ENCODE measurements at regions not wholly inside any gene's neighbourhood (a gene's known extent, or its start where the extent isn't known, plus 50 kb on each side); places are given as distances from the start of the nearest gene placed in this dataset.
"Not testable (repeated sequence)": the region's sequence is repeated elsewhere in the genome, so short reads cannot be mapped to it uniquely, and the experiment has no call there.

DNA sequence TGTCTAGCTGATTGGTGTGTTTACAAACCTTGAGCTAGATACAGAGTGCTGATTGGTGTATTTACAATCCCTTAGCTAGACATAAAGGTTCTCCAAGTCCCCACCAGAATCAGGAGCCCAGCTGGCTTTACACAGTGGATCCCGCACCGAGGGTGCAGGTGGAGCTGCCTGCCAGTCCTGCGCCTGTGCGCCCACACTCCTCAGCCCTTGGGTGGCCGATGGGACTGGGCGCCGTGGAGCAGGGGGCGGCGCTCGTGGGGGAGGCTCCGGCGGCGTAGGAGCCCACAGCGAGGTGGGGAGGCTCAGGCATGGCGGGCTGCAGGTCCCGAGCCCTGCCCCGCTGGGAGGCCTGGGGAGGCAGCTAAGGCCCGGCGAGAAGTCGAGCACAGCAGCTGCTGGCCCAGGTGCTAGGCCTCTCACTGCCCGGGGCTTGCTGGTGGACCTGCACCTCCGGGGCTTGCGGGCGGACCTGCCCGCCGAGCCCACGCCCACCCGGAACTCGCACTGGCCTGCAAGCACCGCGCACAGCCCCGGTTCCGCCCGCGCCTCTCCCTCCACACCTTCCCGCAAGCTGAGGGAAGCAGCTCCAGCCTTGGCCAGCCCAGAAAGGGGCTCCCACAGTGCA lies 51.0 kb upstream of the CDYL start:
- H3K27me3 ChIP-seq (ENCODE audit: insufficient read depth, low read length); H3K4me3 ChIP-seq (ENCODE audit: low read length); H3K36me3 ChIP-seq (ENCODE audit: insufficient read depth, low read depth, low read length); H3K9ac ChIP-seq (ENCODE audit: low read depth, low read length); H3K9me3 ChIP-seq (ENCODE audit: insufficient read depth, low read depth, low read length); H3K27ac ChIP-seq (ENCODE audit: low read length); H3K4me1 ChIP-seq (ENCODE audit: insufficient read depth, low read length): not testable (repeated sequence)

DNA sequence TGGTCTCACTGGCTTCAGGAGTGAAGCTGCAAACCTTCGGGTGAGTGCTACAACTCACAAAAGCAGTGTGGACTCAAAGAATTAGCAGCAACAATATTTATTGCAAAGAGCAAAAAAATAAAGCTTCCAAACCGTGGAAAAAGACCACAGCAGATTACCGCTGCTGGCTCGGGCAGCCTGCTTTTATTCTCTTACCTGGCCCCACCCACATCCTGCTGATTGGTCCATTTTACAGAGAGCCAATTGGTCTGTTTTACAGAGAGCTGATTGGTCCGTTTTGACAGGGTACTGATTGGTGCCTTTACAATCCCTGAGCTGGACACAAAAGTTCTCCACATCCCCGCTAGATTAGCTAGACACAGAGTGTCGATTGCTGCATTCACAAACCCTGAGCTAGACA lies 51.5 kb upstream of the CDYL start:
- not testable (repeated sequence) for H3K27me3 ChIP-seq (ENCODE audit: insufficient read depth, low read length); H3K27ac ChIP-seq (ENCODE audit: low read length); H3K9ac ChIP-seq (ENCODE audit: low read depth, low read length); H3K9me3 ChIP-seq (ENCODE audit: insufficient read depth, low read depth, low read length); H3K4me3 ChIP-seq (ENCODE audit: low read length); H3K36me3 ChIP-seq (ENCODE audit: insufficient read depth, low read depth, low read length)
- peaks cover 10% of the 10 kb centered on the region; the same call in 1 of the 2 replicates for H3K4me1 ChIP-seq (ENCODE audit: insufficient read depth, low read length)

DNA sequence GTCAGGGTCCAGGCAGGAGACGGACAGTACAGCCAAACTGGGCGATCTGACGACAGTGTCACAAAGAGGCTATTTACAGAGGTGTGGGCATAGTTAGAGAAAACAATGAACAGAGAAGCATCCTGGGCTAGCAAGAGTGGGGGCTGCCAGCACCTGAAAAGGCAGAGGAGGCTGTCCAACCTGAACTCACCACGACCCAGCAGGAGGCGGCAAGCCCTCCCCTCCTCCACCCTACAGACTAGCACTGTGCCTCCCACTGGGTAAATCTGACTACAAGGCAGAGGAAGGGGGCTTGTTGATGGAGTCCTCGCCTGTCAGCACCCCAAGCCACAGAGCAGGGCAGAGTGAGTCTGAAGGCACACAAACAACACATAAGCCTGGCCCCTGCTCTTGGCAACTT lies 52.8 kb upstream of the CDYL start:
- H3K36me3 ChIP-seq (ENCODE audit: insufficient read depth, low read depth, low read length) = no peaks in the 10 kb centered on the region
- H3K27me3 ChIP-seq (ENCODE audit: insufficient read depth, low read length) = no peaks in the 10 kb centered on the region
- H3K27ac ChIP-seq (ENCODE audit: low read length) = no peak overlapping the region
- no peak overlapping the region for H3K9ac ChIP-seq (ENCODE audit: low read depth, low read length)
- H3K4me1 ChIP-seq (ENCODE audit: insufficient read depth, low read length) = peaks cover 16% of the 10 kb centered on the region; the same call in 1 of the 2 replicates
- no peak overlapping the region for H3K4me3 ChIP-seq (ENCODE audit: low read length)
- no peaks in the 10 kb centered on the region for H3K9me3 ChIP-seq (ENCODE audit: insufficient read depth, low read depth, low read length)

DNA sequence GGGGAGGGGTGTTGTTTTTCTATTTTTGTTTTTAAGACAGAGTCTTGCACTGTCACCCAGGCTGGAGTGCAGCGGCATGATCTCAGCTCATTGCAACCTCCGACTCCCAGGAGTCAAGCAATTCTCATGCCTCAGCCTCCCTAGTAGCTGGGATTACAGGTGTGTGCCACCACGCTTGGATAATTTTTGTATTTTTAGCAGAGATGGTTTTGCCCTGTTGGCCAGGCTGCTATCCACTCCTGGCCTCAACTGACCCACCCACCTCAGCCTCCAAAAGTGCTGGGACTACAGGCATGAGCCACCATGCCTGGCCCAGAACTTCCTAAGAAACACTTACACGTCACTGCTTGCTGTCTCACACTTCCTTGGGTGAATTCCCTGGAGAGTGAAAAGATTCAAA lies 54.8 kb upstream of the CDYL start:
- not testable (repeated sequence) for H3K27me3 ChIP-seq (ENCODE audit: insufficient read depth, low read length); H3K9ac ChIP-seq (ENCODE audit: low read depth, low read length); H3K4me3 ChIP-seq (ENCODE audit: low read length); H3K27ac ChIP-seq (ENCODE audit: low read length); H3K36me3 ChIP-seq (ENCODE audit: insufficient read depth, low read depth, low read length); H3K9me3 ChIP-seq (ENCODE audit: insufficient read depth, low read depth, low read length)
- peaks cover 16% of the 10 kb centered on the region; the same call in 1 of the 2 replicates for H3K4me1 ChIP-seq (ENCODE audit: insufficient read depth, low read length)

DNA sequence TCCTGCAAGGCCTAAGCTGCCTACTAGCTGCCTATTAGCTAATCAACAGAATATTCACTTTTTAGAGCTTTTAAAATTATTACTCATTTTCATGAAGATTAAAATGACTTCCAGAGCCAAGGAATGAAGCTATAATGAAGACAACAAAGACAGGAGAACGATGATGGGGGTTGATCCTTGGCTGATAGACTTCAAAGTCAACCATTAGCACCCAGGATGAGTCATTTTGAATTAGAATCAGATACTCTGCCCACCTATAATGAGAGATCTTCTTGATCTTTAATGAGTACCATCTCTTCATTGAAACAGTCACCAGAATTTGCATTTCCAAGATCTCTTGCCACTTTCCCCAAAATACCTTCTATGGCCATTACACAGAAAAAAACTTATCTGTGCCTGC lies 56.7 kb upstream of the CDYL start:
- no peaks in the 10 kb centered on the region for H3K36me3 ChIP-seq (ENCODE audit: insufficient read depth, low read depth, low read length)
- H3K27ac ChIP-seq (ENCODE audit: low read length) = no peak overlapping the region
- no peaks in the 10 kb centered on the region for H3K27me3 ChIP-seq (ENCODE audit: insufficient read depth, low read length)
- no peak overlapping the region for H3K4me3 ChIP-seq (ENCODE audit: low read length)
- H3K9ac ChIP-seq (ENCODE audit: low read depth, low read length) = no peak overlapping the region
- H3K9me3 ChIP-seq (ENCODE audit: insufficient read depth, low read depth, low read length) = no peaks in the 10 kb centered on the region
- peaks cover 16% of the 10 kb centered on the region; the same call in 1 of the 2 replicates for H3K4me1 ChIP-seq (ENCODE audit: insufficient read depth, low read length)

DNA sequence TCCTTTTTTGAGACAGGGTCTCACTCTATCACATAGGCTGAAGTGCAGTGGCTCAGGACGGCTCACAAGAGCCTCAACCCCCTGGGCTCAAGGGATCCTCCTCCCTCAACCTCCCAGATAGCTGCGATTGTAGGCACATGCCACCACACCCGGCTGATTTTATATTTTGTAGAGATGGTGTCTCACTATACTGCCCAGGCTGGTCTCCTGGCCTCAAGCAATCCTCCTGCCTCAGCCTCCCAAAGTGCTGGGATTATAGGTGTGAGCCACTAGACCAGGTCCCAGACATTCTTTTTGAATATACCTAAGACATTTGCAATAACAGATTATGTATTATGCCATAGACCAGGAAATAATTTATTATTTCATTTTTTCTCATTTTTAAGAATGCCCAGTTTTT lies 58.3 kb upstream of the CDYL start:
- Histone ChIP-seq H3K4me3 (ENCODE audit: low read length) (no peak overlapping the region), H3K4me1 (ENCODE audit: insufficient read depth, low read length) (peaks cover 10% of the 10 kb centered on the region; the same call in 1 of the 2 replicates), H3K9ac (ENCODE audit: low read depth, low read length) (no peak overlapping the region), H3K9me3 (ENCODE audit: insufficient read depth, low read depth, low read length) (no peaks in the 10 kb centered on the region), H3K27me3 (ENCODE audit: insufficient read depth, low read length) (no peaks in the 10 kb centered on the region), H3K27ac (ENCODE audit: low read length) (no peak overlapping the region), H3K36me3 (ENCODE audit: insufficient read depth, low read depth, low read length) (no peaks in the 10 kb centered on the region)

DNA sequence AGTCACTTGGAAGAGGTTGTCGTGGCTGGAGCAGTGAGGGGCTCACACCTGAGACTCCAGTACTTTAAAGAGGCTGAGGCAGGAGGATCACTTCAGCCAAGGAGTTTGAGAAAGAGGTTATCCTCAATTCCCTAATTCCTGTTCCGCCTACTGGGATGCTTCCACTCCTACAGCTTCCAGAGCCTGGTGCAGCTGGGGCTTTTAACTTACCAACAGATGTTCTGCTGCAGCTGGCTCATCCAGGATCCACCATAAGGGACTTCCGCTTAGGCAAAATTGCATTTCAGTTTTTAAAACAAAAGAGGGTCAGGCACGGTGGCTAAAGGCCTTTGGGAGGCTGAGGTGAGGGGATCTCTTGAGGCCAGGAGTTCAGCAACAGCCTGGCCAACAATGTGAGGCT lies 59.1 kb upstream of the CDYL start:
- H3K4me3 ChIP-seq (ENCODE audit: low read length) = no peak overlapping the region
- no peaks in the 10 kb centered on the region for H3K9me3 ChIP-seq (ENCODE audit: insufficient read depth, low read depth, low read length)
- no peak overlapping the region for H3K9ac ChIP-seq (ENCODE audit: low read depth, low read length)
- no peaks in the 10 kb centered on the region for H3K27me3 ChIP-seq (ENCODE audit: insufficient read depth, low read length)
- no peaks in the 10 kb centered on the region for H3K36me3 ChIP-seq (ENCODE audit: insufficient read depth, low read depth, low read length)
- no peak overlapping the region for H3K27ac ChIP-seq (ENCODE audit: low read length)
- H3K4me1 ChIP-seq (ENCODE audit: insufficient read depth, low read length) = peaks cover 10% of the 10 kb centered on the region; the same call in 1 of the 2 replicates

DNA sequence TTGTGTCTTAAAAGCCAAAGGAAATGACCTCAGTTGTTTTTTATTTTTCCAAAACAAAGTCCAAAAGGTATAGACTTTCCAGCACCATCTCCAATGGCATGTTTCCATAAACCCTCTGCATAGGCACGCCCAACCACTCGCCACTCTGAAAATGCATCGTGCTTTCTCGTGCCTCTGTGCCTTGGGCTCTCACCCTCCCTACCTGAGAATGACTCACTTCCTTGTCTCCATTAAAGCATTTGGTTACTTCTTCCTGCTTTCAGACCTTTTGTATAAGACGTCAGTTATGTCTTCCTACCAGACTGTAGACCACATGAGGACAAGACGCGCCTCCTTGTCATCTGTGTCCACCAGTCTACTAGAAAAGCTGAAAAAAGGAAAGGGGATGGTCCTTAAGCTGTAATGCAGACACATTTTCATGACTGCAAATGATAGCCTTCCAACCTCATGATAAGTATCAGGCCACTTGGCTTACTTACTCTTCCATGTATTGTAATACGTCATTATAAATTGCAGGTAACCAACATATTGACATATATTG lies 61.2 kb upstream of the CDYL start:
- Histone ChIP-seq H3K4me1 (ENCODE audit: insufficient read depth, low read length) (peaks cover 9% of the 10 kb centered on the region; the same call in 1 of the 2 replicates), H3K36me3 (ENCODE audit: insufficient read depth, low read depth, low read length) (no peaks in the 10 kb centered on the region), H3K27me3 (ENCODE audit: insufficient read depth, low read length) (no peaks in the 10 kb centered on the region), H3K4me3 (ENCODE audit: low read length) (no peak overlapping the region), H3K9me3 (ENCODE audit: insufficient read depth, low read depth, low read length) (no peaks in the 10 kb centered on the region), H3K27ac (ENCODE audit: low read length) (no peak overlapping the region), H3K9ac (ENCODE audit: low read depth, low read length) (no peak overlapping the region)

DNA sequence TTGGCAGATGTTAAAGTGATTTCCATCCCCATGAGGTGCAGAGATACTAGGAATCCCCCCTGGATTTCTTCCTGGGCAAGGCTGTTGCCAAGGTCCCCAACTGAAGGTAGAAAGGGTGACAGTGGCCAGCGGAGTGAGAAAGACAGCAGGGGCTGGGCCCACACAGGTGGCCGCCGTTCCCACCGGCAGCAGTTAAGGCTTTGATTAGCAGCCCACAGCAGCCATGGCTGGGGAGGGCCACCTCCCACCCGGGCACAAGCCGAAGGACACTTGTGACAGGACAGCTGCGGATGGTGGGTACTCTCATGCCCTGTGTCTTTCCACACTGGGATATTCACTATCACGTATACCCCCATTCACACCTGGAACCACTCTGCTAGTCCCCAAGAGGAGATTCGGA lies 63.9 kb upstream of the CDYL start:
- Histone ChIP-seq H3K9me3 (ENCODE audit: insufficient read depth, low read depth, low read length) (no peaks in the 10 kb centered on the region), H3K4me3 (ENCODE audit: low read length) (no peak overlapping the region), H3K9ac (ENCODE audit: low read depth, low read length) (no peak overlapping the region), H3K27me3 (ENCODE audit: insufficient read depth, low read length) (no peaks in the 10 kb centered on the region), H3K36me3 (ENCODE audit: insufficient read depth, low read depth, low read length) (no peaks in the 10 kb centered on the region), H3K27ac (ENCODE audit: low read length) (no peak overlapping the region), H3K4me1 (ENCODE audit: insufficient read depth, low read length) (no peaks in the 10 kb centered on the region)

DNA sequence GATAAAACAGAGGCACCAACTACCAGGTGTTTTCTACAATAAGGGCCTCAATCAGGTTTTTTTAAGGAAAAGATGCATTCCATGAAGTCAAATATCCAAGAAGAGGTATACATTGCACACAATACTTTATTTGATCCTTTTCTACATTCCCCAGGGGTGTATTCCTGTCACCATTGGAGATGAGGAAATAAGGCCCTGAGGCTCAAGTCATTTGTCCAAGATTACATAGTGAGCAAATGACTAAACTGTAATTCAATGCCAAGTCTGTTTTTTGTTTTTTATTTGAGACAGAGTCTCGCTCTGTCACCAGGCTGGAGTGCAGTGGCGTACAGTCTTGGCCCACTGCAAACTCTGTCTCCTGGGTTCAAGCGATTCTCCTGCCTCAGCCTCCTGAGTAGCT lies 69.2 kb upstream of the CDYL start:
- no peak overlapping the region for H3K27ac ChIP-seq (ENCODE audit: low read length)
- no peaks in the 10 kb centered on the region for H3K9me3 ChIP-seq (ENCODE audit: insufficient read depth, low read depth, low read length)
- no peaks in the 10 kb centered on the region for H3K36me3 ChIP-seq (ENCODE audit: insufficient read depth, low read depth, low read length)
- H3K9ac ChIP-seq (ENCODE audit: low read depth, low read length) = no peak overlapping the region
- H3K27me3 ChIP-seq (ENCODE audit: insufficient read depth, low read length) = no peaks in the 10 kb centered on the region
- H3K4me3 ChIP-seq (ENCODE audit: low read length) = no peak overlapping the region
- no peaks in the 10 kb centered on the region for H3K4me1 ChIP-seq (ENCODE audit: insufficient read depth, low read length)

DNA sequence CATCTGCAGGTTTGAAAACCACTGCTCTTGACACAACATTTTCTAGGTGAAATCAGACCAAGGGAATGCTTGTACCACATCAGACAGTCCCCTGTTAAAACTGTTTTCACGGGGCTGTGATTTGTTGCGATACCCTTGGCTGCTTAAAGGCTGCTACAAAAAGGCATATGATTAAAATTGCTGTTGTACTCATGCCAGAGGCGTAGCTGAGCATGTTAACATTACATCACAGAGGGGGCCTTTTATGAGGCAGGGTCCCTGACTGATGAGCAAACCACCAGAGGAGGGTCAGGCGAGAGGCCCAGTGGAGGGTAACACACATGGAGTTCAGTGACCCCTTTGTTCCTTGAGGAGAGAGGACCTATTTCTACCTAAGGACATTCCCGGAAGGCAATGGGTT lies 70.4 kb upstream of the CDYL start:
- no peak overlapping the region for H3K4me3 ChIP-seq (ENCODE audit: low read length)
- no peak overlapping the region for H3K27ac ChIP-seq (ENCODE audit: low read length)
- no peak overlapping the region for H3K9ac ChIP-seq (ENCODE audit: low read depth, low read length)

DNA sequence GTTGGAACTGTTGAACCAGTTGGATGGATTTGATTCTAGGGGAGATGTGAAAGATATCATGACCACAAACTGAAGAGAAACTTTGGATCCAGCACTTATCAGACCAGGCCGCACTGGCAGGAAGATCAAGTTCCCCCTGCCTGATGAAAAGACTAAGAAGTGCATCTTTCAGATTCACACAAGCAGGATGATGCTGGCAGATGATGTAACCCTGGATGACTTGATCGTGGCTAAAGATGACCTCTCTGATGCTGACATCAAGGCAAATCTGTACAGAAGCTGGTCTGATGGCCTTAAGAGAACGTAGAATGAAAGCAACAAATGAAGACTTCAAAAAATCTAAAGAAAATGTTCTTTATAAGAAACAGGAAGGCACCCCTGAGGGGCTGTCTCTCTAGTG lies 72.8 kb upstream of the CDYL start:
- Histone ChIP-seq H3K9ac (ENCODE audit: low read depth, low read length) (no peak overlapping the region), H3K4me1 (ENCODE audit: insufficient read depth, low read length) (no peaks in the 10 kb centered on the region), H3K4me3 (ENCODE audit: low read length) (no peak overlapping the region), H3K36me3 (ENCODE audit: insufficient read depth, low read depth, low read length) (no peaks in the 10 kb centered on the region), H3K27me3 (ENCODE audit: insufficient read depth, low read length) (no peaks in the 10 kb centered on the region), H3K9me3 (ENCODE audit: insufficient read depth, low read depth, low read length) (no peaks in the 10 kb centered on the region), H3K27ac (ENCODE audit: low read length) (no peak overlapping the region)

More for the DNA sequence above, 70.4 kb upstream of the CDYL start:
- no peaks in the 10 kb centered on the region for H3K27me3 ChIP-seq (ENCODE audit: insufficient read depth, low read length)
- no peaks in the 10 kb centered on the region for H3K9me3 ChIP-seq (ENCODE audit: insufficient read depth, low read depth, low read length)
- no peaks in the 10 kb centered on the region for H3K4me1 ChIP-seq (ENCODE audit: insufficient read depth, low read length)
- H3K36me3 ChIP-seq (ENCODE audit: insufficient read depth, low read depth, low read length) = no peaks in the 10 kb centered on the region

Measured in iPS-20b (cell line).